ENCODE measurements at regions not wholly inside any gene's neighbourhood (a gene's known extent, or its start where the extent isn't known, plus 50 kb on each side); places are given as distances from the start of the nearest gene placed in this dataset.

- TF ChIP-seq, protein P1, sequence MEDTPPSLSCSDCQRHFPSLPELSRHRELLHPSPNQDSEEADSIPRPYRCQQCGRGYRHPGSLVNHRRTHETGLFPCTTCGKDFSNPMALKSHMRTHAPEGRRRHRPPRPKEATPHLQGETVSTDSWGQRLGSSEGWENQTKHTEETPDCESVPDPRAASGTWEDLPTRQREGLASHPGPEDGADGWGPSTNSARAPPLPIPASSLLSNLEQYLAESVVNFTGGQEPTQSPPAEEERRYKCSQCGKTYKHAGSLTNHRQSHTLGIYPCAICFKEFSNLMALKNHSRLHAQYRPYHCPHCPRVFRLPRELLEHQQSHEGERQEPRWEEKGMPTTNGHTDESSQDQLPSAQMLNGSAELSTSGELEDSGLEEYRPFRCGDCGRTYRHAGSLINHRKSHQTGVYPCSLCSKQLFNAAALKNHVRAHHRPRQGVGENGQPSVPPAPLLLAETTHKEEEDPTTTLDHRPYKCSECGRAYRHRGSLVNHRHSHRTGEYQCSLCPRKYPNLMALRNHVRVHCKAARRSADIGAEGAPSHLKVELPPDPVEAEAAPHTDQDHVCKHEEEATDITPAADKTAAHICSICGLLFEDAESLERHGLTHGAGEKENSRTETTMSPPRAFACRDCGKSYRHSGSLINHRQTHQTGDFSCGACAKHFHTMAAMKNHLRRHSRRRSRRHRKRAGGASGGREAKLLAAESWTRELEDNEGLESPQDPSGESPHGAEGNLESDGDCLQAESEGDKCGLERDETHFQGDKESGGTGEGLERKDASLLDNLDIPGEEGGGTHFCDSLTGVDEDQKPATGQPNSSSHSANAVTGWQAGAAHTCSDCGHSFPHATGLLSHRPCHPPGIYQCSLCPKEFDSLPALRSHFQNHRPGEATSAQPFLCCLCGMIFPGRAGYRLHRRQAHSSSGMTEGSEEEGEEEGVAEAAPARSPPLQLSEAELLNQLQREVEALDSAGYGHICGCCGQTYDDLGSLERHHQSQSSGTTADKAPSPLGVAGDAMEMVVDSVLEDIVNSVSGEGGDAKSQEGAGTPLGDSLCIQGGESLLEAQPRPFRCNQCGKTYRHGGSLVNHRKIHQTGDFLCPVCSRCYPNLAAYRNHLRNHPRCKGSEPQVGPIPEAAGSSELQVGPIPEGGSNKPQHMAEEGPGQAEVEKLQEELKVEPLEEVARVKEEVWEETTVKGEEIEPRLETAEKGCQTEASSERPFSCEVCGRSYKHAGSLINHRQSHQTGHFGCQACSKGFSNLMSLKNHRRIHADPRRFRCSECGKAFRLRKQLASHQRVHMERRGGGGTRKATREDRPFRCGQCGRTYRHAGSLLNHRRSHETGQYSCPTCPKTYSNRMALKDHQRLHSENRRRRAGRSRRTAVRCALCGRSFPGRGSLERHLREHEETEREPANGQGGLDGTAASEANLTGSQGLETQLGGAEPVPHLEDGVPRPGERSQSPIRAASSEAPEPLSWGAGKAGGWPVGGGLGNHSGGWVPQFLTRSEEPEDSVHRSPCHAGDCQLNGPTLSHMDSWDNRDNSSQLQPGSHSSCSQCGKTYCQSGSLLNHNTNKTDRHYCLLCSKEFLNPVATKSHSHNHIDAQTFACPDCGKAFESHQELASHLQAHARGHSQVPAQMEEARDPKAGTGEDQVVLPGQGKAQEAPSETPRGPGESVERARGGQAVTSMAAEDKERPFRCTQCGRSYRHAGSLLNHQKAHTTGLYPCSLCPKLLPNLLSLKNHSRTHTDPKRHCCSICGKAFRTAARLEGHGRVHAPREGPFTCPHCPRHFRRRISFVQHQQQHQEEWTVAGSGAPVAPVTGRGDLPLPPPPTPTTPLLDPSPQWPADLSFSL (CRISPR knock-in tag; IDR thresholded peaks at IDR 0.05) = no peak
- TF ChIP-seq ZNF724P (CRISPR knock-in tag; IDR thresholded peaks at IDR 0.05; ENCODE audit: borderline replicate concordance) (no peak), PRDM15 (CRISPR knock-in tag; IDR thresholded peaks at IDR 0.05) (no peak), ZBTB1 (CRISPR knock-in tag; IDR thresholded peaks at IDR 0.05; ENCODE audit: borderline replicate concordance) (no peak), NFYB (CRISPR knock-in tag; IDR thresholded peaks at IDR 0.05) (no peak), BORCS8-MEF2B (CRISPR knock-in tag; IDR thresholded peaks at IDR 0.05) (no peak), FOSL2 (CRISPR knock-in tag; IDR thresholded peaks at IDR 0.05) (no peak), THAP7 (CRISPR knock-in tag; IDR thresholded peaks at IDR 0.05) (no peak), JUNB (CRISPR knock-in tag; IDR thresholded peaks at IDR 0.05; ENCODE audit: borderline replicate concordance) (no peak), ZNF160 (CRISPR knock-in tag; IDR thresholded peaks at IDR 0.05) (no peak), ETV6 (CRISPR knock-in tag; conservative IDR thresholded peaks at IDR 0.05) (no peak)
Measured at GRCh38 chr2:4144731-4145130, 441.4 kb downstream of the DCDC2C start (continued).
